Muscle of back (tissue), 3 donors: ENCODE measurements at regions not wholly inside any gene's neighbourhood (a gene's known extent, or its start where the extent isn't known, plus 50 kb on each side); places are given as distances from the start of the nearest gene placed in this dataset.
"Not testable (repeated sequence)": the region's sequence is repeated elsewhere in the genome, so short reads cannot be mapped to it uniquely, and the experiment has no call there.

Source experiments
- DNase-seq, 3 donors: peaks; one replicate each; pipeline versions ENCODE4 v3.0.0 to v3.0.0-alpha.2; 2013

DNA sequence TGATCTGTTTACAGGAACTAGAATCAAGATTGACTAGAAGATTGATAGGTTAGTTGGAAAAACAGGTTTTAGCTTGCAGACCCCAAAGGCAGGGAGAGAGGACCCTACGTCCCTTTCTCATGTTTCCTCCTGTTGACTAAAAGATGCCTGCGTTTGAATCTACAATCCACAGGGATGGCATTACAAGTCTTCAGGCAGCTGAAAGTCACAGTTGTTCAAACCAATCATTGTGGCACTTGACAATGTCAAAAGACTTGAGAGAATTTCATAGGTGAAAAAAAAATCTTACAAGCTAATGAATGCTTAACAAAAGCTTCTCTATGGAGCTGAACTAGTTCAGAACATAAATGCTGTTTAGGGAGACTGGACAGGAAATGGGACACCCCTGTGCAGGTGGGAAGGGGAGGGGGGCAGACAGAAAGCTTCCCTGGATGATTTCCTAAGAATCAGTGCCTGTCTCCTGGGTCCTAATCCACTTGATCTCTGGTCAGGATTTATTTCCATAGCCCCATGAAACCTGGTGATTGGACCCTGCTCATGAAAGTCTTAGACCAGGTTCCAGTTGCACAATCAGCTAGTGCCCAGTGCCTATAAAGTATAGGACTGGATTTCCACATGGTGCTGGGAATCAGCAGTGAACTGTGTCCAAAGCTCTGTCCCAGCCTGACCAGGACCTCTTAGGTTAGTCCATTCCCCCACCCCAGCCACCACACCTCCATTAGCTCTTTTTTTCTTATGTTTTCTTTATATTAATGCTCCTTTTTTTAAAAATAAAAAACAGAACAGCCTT lies 91.6 kb upstream of the BCAR3 start:
- DNase-seq: peak in 1 of 3 donors; percentile 18

DNA sequence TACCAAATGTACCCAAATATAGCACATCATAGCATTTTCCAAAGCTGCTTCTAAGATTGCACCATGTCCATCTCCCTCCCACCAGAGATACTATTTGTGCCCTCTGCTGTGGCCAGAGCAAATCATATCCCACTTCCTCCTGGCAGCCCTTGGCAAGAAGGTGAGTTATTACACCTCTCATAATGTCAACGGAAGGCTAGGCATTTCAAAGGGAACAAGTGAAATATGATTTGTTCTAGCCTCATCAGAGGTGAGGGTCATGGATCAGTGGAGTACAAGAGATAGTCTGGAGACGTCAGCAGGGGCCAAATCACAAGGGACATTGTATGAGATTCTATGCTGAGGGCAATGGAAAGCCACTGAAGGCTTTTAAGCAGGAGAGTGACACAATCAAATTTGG lies 90.2 kb upstream of the BCAR3 start:
- no peak for DNase-seq

DNA sequence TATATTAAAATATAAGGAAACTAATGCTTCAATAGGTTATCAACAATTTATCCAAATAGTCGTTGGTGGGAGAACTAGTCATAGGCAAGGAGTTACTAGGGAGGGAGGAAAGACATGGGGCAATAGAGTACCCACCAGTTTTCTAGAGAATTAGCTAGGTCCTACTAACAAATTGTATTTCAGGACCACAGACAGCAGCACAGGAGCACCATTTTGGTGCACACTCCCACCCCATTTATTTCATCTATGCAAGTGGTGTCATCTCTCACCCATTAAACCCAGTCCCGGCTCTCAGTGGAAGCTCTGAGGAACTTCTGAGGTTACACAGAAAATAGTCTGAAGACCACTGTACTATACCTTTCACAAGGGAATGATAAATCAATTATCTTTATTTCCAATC lies 89.0 kb upstream of the BCAR3 start:
- DNase-seq: no peak

DNA sequence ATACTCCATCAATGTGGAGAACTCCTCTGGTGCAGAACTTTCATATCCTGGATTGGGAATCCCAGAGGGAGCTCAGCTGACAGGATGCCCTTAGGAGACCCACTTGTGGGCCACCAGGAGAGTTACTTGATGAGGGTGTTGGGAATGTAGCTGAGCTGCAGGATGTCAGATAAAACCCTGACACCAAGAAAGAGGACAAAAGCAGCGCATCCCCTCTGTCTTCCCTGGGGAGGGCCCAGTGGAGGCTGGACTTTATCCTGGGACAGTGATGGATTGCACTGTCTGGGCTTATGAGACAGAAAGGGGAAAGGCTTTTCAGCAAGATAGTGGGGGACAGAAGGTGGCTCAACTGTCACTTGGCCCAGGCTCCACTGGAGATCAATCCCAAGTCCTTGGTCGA lies 88.1 kb upstream of the BCAR3 start:
- DNase-seq: no peak

DNA sequence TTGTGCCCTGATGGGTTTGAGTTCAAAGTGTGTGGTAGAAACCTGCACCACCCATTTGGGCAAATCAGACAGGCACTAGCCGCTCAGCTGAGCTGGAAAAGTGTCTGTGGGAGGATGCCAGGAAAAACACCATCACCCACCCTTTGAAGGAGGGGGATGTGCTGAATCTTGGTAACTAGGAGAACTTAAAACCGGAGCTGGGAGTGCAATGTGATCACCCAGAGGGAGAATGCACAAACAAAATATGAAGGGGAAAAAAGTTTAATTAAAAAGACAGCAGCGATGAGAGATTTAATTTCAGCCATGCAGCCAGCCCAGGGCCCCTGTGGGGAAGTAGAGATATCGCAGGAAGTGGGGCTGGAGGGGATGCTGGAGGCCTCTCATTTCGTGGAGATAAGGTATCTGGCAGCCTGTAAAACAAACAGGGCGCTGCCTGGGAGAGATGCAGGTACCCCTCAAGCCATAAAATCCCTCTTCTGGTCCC lies 86.8 kb upstream of the BCAR3 start:
- DNase-seq: no peak

DNA sequence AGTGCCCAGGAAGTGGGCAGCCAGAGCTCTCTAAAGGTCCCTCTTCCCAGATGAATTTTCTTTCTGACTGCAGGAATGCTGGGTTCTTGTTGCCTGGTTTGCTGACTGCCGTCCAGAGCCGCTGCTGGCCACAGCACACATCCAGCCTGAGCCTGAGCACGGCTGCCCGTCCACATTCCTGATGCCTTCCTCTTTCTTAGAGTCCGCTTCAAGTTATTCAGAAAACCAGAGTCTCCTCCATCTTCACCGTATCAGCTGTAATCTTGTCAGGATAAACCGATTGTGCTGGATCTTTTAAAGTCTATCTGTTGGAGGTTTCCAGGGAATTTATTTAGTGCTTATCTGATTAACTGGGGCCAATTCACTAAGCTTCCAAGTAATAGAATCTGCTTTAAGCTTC lies 84.8 kb upstream of the BCAR3 start:
- DNase-seq: no peak

DNA sequence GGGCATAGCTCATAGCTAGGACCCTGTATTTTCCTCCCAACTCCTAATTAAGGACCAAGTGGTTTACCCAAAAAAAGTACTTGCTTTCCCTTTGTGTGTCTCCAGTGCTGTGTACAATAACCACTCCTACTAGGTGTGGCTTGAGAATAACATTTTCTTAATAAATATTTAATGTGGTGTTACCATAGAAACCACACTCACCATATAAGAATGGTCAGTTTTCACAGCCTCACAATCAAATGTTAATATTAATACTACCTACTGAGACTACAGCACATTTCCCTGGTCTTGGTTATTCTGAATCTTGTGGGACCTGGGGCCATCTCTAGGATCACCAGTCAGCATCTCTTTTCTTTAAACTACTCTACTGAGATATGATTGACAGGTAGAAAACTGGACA lies 83.5 kb upstream of the BCAR3 start:
- no peak for DNase-seq

DNA sequence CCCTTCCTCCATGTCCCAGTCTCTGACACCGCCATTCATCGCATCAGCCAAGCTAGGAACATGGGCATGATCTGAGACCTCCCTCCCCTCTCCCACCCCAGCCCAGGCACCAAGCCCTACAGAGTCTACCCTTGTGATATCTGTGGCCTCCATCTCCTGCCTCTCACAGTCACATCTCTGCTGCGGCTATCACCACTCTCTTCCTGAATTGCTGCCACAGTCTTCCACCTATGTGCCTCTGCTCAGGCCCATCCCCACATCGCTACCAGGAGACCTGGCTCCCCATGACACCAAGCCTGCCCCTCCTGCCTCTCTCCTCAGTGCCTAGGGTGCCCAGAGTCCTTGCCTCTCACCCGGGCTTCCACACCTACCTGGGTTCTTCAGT lies 82.7 kb upstream of the BCAR3 start:
- no peak for DNase-seq

DNA sequence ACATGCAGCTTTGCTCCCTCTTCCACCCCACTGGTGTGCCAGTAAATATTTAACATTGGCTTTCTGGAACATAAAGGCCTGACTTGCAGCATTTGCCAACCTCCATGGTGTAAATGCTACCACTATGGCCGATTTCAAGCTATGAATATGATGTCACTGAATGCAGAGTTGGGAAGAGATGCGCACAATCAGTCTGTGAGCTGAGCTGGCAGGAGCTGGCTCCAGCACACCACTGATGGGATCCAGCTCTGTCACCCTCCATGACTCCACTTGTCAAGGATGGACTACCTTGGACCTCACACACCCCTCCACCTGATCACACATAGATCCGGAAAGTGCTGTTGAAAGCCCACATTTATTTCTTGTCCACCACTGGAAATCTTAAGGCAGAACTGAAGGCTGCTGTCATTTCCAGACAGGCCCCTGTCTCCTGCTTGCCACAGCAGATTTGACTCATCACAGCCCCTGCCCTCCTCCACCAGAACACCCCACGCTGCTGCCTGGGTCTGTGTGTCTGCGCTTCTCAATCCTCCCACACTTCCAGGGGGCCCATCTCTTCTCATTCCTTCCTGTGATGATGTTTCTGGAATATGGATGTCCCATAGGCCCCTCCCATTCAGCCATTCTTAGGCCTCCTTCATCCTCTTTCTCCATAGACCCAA lies 82.2 kb upstream of the BCAR3 start:
- DNase-seq: no peak

DNA sequence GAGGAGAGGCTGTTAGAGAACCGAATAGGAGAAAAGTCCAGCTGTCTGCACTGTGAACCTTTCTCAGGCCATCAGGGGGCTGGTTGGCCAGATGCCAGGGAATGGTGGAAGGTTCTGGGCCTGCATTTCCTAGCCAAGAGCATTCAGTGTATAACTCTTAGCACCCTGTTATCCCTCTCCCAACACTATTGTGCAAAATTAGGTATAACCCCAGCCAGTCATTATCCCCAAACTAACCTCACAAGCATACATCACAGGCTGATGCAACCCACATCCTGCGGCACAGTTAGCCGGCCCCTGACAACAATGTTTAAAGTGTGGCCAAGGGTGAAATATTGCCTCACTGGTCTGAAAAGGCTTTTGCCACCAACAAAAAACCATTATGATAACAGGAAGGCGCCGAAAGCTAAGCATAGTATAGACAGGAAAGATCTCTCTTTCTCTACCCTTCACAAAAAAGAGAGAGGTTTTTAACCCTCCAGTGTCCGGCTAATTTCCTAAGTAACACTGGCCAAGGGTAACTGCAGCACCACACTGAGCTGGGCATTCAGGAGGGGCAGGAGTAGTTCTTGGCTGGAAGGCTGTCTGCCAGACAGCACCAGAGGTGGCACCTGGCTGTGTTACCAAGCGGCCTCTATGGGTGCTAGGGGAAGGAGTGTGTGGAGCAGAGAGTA lies 77.3 kb upstream of the BCAR3 start:
- DNase-seq: peak in 2 of 3 donors; percentile 37 to 49

DNA sequence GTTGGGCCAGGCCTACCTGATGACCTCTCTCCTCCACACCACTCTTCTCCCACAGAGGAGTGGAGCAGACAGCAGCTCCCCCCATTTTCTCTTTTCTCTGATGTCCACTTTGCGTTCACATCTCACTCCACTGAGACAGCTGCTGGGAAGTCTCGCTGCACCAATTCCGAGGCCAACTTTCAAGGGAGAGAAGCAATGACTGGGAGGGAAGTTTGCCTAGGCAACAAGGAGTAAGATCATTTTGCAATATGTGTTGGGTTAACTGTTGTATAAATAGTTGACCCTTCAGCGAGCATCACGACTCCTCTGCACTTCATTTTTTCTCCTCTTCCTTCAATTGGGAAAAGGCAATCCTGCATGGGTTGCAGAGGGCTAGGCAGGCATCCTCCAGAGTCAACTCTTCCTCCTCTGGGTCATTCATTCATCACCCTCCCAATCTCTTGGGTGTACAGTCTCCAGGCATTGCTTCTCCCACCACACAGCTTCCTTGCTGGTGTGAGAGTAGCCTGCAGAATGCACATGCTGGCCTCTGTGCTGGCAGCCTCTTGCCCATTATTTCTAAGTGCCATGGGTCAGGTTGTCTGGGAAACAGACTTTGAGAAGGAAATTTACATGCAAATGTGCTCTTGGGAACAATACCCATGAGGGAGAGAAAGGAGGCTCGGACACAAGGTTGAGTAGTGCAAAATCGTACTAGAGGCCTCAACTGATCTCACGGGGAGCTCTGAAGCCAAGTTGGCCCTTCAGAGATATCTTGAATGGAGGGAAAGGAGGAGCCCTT lies 75.8 kb upstream of the BCAR3 start:
- no peak for DNase-seq

DNA sequence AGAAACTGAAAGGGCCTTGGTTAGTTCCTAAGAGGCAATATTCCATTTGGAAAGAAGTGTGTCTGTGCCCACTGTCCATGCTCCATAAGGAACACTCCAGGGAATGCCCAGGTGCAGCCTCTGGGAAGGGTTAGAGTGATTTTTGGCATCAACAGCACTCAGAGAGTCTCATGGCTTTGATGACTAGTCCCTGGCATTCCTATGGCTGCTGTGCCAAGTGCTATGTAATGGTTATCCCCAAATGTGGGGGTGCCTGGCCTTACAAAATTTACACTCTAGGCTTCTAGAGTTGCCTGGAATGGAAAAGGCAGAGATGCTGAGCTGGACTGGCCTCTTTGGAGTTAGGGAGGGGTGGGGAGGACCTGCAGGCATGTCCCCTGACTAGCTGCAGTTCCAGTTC lies 75.0 kb upstream of the BCAR3 start:
- no peak for DNase-seq

DNA sequence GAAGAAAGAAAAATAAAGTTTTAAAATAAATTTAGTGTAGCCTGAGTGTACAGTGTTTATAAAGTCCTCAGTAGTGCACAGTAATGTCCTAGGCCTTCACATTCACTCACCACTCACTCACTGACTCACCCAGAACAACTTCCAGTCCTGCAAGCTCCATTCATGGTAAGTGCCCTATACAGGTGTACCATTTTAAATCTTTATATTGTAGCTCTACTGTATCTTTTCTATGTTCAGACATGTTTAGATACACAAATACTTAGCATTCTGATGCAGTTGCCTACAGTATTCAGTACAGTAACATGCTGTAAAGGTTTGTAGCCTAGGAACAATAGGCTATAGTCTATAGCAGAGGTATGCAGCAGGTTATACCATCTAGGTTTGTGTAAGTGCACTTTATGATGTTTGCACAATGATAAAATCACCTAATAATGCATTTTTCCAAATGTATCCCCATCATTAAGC lies 73.6 kb upstream of the BCAR3 start:
- DNase-seq: not testable (repeated sequence)

DNA sequence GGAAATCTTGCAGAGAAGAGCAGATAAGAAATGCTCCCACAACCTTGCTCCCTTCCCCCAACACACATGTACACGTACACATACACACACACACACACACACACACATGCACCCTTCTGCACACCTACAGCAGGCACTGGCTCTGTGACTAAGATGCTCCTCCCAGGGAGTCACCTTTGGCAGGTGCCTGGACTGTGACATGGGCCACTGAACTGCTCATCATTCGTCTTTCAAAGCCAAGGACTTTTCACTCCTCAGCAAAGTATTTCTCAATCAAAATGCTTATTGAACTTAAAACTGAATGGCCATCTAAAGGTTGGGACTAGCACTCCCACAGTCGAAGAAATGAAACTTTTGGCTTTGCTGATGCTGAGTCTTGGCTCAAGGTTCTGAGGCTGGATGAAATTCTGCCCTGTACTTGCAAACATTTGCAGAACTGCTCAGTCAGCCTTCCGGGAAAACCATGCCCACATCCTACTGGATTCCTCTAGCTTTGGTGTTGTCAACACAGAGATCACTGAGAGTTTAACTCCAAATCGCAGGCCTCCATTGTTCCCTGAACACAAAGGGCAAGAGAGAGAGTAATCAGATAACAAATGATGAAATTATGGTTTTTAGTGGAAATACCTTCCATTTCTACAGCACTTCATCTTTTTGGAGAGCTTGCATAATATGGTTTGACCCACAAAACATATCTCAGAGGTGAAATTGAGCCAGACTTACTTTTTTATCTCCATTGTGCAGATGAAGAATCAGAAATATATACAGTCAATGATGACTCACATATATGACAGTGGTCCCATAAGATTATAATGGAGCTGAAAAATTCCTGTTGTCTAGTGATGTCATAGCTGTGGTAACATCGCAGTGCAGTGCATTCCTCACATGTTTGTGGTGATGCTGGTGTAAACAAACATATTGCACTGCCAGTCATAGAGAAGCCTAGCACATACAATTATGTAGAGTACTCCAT lies 72.4 kb upstream of the BCAR3 start:
- DNase-seq: peak in 1 of 3 donors; percentile 88

DNA sequence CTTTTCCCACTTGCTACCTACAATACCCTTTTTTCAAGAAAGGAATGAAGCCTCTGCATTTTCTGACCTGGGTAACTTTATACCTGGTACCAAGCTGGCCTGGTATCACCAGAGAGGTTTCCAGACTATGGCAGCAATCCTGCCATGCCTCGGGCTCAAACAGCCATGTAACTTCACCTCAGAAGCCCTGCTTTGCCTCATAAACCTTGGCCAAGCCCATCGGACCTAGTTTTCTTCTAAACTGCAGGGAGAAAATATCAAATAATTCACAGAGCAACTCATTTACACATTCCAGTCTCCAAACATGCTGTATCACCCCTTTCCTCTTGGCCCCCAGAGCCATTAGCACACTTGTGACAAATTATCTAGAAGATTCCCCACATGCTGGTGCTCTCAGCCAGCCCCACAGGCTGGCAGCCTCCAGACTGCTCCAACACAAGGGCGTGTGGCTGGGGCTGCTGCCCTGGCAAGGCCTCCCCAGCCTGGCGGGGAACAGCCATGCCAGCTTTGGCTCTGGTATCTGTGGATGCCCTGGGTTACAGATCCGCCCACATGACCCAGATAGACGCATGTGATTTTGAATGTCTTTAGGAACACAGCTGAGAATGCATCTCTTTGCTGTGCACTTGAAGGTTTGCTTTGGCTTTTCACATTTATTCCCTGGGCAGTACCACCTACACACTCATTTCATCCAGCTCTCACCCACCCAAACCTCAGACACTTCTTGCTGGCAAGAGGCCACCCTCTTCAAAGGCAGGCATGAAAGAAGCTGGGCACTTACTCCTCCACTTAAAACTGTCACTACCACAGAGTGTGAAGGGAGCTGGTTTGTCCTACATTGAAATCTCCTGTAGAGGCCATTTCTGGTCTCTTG lies 70.0 kb upstream of the BCAR3 start:
- DNase-seq: peak in 1 of 3 donors; percentile 25

DNA sequence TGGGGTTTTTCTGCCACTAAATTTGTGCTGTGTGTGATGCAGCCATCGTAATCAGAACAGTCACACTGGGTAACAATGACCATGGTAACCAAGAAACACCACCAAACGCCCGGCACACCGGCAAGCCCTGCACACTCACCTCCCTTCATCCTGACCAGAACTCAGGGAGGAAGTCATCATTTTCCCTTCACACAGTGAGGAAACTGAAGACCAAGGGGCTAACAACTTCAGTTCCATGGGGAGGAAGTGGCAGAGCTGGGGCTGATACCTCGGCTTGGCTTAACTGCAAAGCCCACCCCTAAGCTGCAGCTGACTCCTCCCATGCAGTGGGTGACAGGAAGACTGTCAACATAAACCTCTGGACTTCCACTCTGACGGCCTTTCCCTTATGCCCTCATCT lies 69.3 kb upstream of the BCAR3 start:
- no peak for DNase-seq

DNA sequence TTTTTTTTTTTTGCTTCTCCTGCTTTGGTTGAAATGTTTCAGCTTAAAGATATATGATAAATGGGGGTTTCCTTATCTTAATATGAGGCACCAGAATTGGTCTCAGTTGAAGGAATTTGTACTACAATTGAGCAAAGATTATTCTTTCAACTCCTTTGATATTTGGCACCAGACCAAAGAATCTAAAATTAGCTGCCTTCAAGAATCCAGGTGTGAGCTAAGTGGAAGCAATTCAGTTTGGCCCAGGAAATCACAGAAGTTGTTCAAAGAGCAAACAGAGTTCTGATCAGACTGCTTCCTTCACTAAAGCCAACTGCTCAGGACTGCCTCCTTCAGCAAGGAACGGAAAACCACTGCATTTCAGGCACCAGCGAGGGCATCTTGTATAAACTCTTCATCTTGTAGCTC lies 68.3 kb upstream of the BCAR3 start:
- no peak for DNase-seq

DNA sequence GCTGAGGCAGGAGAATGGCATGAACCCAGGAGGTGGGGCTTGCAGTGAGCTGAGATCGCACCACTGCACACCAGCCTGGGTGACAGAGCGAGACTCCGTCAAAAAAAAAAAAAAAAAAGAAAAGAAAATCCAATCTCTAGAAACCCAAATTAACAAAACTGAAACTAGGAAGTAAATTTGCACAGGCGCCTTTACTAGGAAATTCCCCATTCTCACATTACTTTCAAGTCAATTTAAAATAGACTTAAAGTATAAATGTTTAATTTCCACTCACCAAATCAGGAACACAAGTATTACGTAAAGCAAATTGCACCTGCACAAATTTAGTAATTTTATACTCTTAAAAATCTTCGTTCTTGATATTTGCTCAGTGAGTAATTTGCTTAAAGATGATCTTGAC lies 67.8 kb upstream of the BCAR3 start:
- DNase-seq: no peak

DNA sequence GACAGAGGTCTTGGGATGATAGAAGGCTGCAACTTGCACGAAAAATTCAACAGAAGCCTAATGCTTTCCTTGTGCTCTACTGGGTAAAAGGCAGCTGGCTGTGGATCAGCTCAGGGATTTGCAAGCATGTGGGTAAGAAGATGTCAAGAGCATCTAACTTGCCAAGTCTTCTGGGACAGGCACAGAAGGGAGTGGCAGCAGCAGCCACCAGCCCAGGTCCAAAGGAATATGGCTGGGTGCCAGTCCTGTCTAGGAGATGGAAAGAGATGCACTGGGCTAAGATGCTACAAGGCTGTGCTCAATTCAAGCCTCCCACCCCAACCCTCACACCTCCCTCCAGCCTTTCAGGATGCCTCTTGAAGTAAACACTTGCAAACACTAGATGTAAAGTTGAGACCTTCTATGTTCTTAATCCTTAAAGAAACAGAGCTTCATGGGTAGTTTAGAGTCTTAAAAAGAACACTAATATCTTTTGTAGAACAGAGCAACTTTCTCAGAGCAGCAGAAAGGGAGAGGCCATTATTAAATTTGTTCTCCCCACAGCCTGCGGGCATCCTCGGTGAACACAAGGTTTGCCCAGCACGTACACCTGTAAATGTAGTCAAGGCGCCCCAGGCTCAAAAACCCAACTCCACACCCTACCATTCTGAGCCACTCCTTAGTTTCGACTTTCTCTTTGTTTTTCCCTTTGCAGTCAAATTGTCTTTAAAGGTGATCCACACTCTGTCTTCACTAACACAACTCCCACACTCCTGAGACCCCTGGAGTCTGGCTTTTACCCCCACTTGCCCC lies 64.6 kb upstream of the BCAR3 start:
- no peak for DNase-seq
